ENCODE measurements at regions not wholly inside any gene's neighbourhood (a gene's known extent, or its start where the extent isn't known, plus 50 kb on each side); places are given as distances from the start of the nearest gene placed in this dataset.

- ATAC-seq (ENCODE audit: poor library complexity): no peak
- intact Hi-C loops (cut with DNase I): no loop called here
Measured at GRCh38 chr4:143273160-143273917, 63.3 kb upstream of the GAB1 start.

GRCh38 chr4:143280861-143281260, 55.8 kb upstream of the GAB1 start:
- DNase-seq (no peak), ATAC-seq (ENCODE audit: poor library complexity) (no peak)
- intact Hi-C loops (cut with DNase I): no loop called here

More at GRCh38 chr4:143273160-143273917, 63.3 kb upstream of the GAB1 start:
- DNase-seq: no peak

- ATAC-seq (ENCODE audit: poor library complexity) (no peak), DNase-seq (no peak)
- intact Hi-C loops (cut with DNase I): no loop called here
Measured at GRCh38 chr4:143281507-143282190, 55.0 kb upstream of the GAB1 start.

GRCh38 chr4:143282211-143282707, 54.4 kb upstream of the GAB1 start:
- ATAC-seq (ENCODE audit: poor library complexity): peak; percentile 70
- DNase-seq: peak; percentile 52
- intact Hi-C loops (cut with DNase I): no loop called here

GRCh38 chr4:143285696-143286437, 50.8 kb upstream of the GAB1 start:
- DNase-seq (no peak), ATAC-seq (ENCODE audit: poor library complexity) (peak; percentile 58)
- intact Hi-C loops (cut with DNase I): no loop called here

GRCh38 chr4:143286701-143287571, 49.7 kb upstream of the GAB1 start:
- intact Hi-C loops (cut with DNase I): no loop called here
- peak; percentile 66 for ATAC-seq (ENCODE audit: poor library complexity)
- DNase-seq: no peak
